NT2/D1 (cell line): ENCODE measurements at regions not wholly inside any gene's neighbourhood (a gene's known extent, or its start where the extent isn't known, plus 50 kb on each side); places are given as distances from the start of the nearest gene placed in this dataset.

Source experiments
- DNase-seq: peaks from one replicate; pipeline ENCODE4 v3.0.0-alpha.2; 2011; ENCODE audit warnings: low read depth, low spot score
- H3K27me3 ChIP-seq: 2 replicates; pipeline ENCODE4 v1.6.0; 2011; ENCODE audit warnings: mild to moderate bottlenecking; ENCODE audit not compliant: insufficient read length, insufficient read depth
- H3K36me3 ChIP-seq: 2 replicates; pipeline ENCODE4 v1.6.1; 2011; ENCODE audit warnings: mild to moderate bottlenecking, low read length, mixed read lengths; ENCODE audit not compliant: insufficient read depth, insufficient read length
- H3K4me1 ChIP-seq: 2 replicates; pipeline ENCODE4 v1.5.1; 2011; ENCODE audit not compliant: insufficient read depth, insufficient read length
- H3K4me3 ChIP-seq: 2 replicates; pipeline ENCODE4 v1.5.1; 2011; ENCODE audit warnings: low read depth; ENCODE audit not compliant: insufficient read length
- H3K9ac ChIP-seq: 2 replicates; pipeline ENCODE4 v1.6.0; 2011; ENCODE audit warnings: low read depth; ENCODE audit not compliant: insufficient read length
- H3K9me3 ChIP-seq: 2 replicates; pipeline ENCODE4 v1.5.1; 2011; ENCODE audit warnings: mild to moderate bottlenecking, low read length; ENCODE audit not compliant: insufficient read depth
- SUZ12 ChIP-seq: IDR thresholded peaks from 2 replicates; pipeline ENCODE4 v1.6.1; 2011; ENCODE audit not compliant: insufficient read length, insufficient read depth; ENCODE audit errors: extremely low read depth
- YY1 ChIP-seq: IDR thresholded peaks from 2 replicates; pipeline ENCODE4 v1.6.1; 2011; ENCODE audit not compliant: insufficient read length, insufficient read depth
- ZNF274 ChIP-seq: IDR thresholded peaks from 2 replicates; pipeline ENCODE4 v1.6.1; 2011; ENCODE audit warnings: mild to moderate bottlenecking, low read depth, low read length

- no peak for TF ChIP-seq ZNF274
- TF ChIP-seq SUZ12 = no peak
- no peak for TF ChIP-seq YY1
- H3K4me3 ChIP-seq = no peak overlapping the region
- peaks cover 9% of the 10 kb centered on the region for H3K4me1 ChIP-seq
- DNase-seq = no peak
- H3K27me3 ChIP-seq = no peaks in the 10 kb centered on the region
- H3K9me3 ChIP-seq = no peaks in the 10 kb centered on the region
- H3K9ac ChIP-seq = no peak overlapping the region
- no peaks in the 10 kb centered on the region for H3K36me3 ChIP-seq
Measured at GRCh38 chr12:131565267-131566015, 145.4 kb upstream of the SFSWAP start.

GRCh38 chr12:131568336-131568735, 142.6 kb upstream of the SFSWAP start:
- TF ChIP-seq YY1 (no peak), ZNF274 (no peak), SUZ12 (no peak)
- no peaks in the 10 kb centered on the region for H3K27me3 ChIP-seq

GRCh38 chr12:131570596-131570995, 140.3 kb upstream of the SFSWAP start:
- Histone ChIP-seq H3K9ac (no peak overlapping the region), H3K27me3 (no peaks in the 10 kb centered on the region)

More at GRCh38 chr12:131568336-131568735, 142.6 kb upstream of the SFSWAP start:
- Histone ChIP-seq H3K9me3 (no peaks in the 10 kb centered on the region), H3K4me1 (peaks cover 5% of the 10 kb centered on the region), H3K9ac (no peak overlapping the region), H3K36me3 (no peaks in the 10 kb centered on the region), H3K4me3 (no peak overlapping the region)
- DNase-seq = no peak

GRCh38 chr12:131571827-131572226, 139.1 kb upstream of the SFSWAP start:
- peaks cover 5% of the 10 kb centered on the region for H3K4me1 ChIP-seq
- no peak overlapping the region for H3K4me3 ChIP-seq
- no peak for TF ChIP-seq YY1
- no peak for TF ChIP-seq ZNF274
- TF ChIP-seq SUZ12 = no peak
- no peak for DNase-seq
- H3K9ac ChIP-seq = no peak overlapping the region
- H3K27me3 ChIP-seq = no peaks in the 10 kb centered on the region
- no peaks in the 10 kb centered on the region for H3K36me3 ChIP-seq
- peaks cover 9% of the 10 kb centered on the region; the same call in 1 of the 2 replicates for H3K9me3 ChIP-seq

More at GRCh38 chr12:131570596-131570995, 140.3 kb upstream of the SFSWAP start:
- Histone ChIP-seq H3K4me1 (peaks cover 9% of the 10 kb centered on the region), H3K4me3 (no peak overlapping the region), H3K36me3 (no peaks in the 10 kb centered on the region), H3K9me3 (no peaks in the 10 kb centered on the region)
- no peak for DNase-seq
- TF ChIP-seq YY1 (no peak), SUZ12 (no peak), ZNF274 (no peak)

GRCh38 chr12:131572626-131573025, 138.3 kb upstream of the SFSWAP start:
- Histone ChIP-seq H3K9ac (no peak overlapping the region), H3K9me3 (peaks cover 10% of the 10 kb centered on the region; the same call in 1 of the 2 replicates)
- TF ChIP-seq ZNF274 = no peak
- TF ChIP-seq YY1 = no peak
- TF ChIP-seq SUZ12 = no peak

GRCh38 chr12:131573631-131574394, 137.1 kb upstream of the SFSWAP start:
- peaks cover 5% of the 10 kb centered on the region for H3K4me1 ChIP-seq
- H3K9ac ChIP-seq = no peak overlapping the region
- H3K27me3 ChIP-seq = no peaks in the 10 kb centered on the region
- DNase-seq = no peak
- no peaks in the 10 kb centered on the region for H3K36me3 ChIP-seq
- H3K4me3 ChIP-seq = no peak overlapping the region
- H3K9me3 ChIP-seq = peaks cover 10% of the 10 kb centered on the region; the same call in 1 of the 2 replicates
- TF ChIP-seq YY1 (no peak), ZNF274 (no peak), SUZ12 (no peak)

More at GRCh38 chr12:131572626-131573025, 138.3 kb upstream of the SFSWAP start:
- Histone ChIP-seq H3K4me3 (no peak overlapping the region), H3K27me3 (no peaks in the 10 kb centered on the region), H3K36me3 (no peaks in the 10 kb centered on the region), H3K4me1 (peaks cover 5% of the 10 kb centered on the region)
- no peak for DNase-seq

DNA sequence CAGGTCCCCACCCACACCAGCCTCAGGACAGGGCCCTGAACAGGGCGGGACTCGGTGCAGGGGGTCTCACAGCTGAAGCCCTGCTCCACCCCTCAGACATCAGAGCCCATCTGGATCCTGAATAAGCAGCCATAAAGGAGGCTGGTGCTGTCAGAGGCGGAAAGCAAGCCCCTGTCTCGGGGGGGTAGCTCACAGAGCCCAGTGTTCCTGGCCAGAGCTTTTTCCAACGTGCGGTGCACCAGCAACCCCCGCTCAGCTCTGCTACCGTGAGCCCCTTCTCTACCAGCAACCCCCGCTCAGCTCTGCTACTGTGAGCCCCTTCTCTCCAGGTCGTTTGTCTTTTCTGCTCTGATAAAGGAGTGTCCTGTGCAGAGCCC, 136.5 kb upstream of the SFSWAP start:
- H3K36me3 ChIP-seq = no peaks in the 10 kb centered on the region
- no peak overlapping the region for H3K9ac ChIP-seq
- TF ChIP-seq YY1 (no peak), SUZ12 (no peak), ZNF274 (no peak)
- H3K4me3 ChIP-seq = no peak overlapping the region
- DNase-seq = no peak
- peaks cover 10% of the 10 kb centered on the region; the same call in 1 of the 2 replicates for H3K9me3 ChIP-seq
- H3K4me1 ChIP-seq = peaks cover 5% of the 10 kb centered on the region
- H3K27me3 ChIP-seq = no peaks in the 10 kb centered on the region
